ENCODE measurements at regions not wholly inside any gene's neighbourhood (a gene's known extent, or its start where the extent isn't known, plus 50 kb on each side); places are given as distances from the start of the nearest gene placed in this dataset.

- no peak overlapping the region for H3K9ac ChIP-seq (ENCODE audit: extremely low read depth, low read length, poor library complexity, severe bottlenecking)
- no peaks in the 10 kb centered on the region for H3K4me1 ChIP-seq (ENCODE audit: control insufficient read depth, insufficient read depth, low read length)
- WGBS, 2 experiments (ENCODE audit: insufficient coverage in 1 of 2, insufficient read length in 1 of 2) = 92 to 97% methylated on average over 11 to 17 of the region's 17 CpGs
- no peaks in the 10 kb centered on the region for H3K27me3 Mint-ChIP-seq (ENCODE audit: insufficient read depth)
- H3K4me1 Mint-ChIP-seq = no peaks in the 10 kb centered on the region
- H3K4me3 ChIP-seq (ENCODE audit: low read length) = no peak overlapping the region
- no peaks in the 10 kb centered on the region for H3K36me3 Mint-ChIP-seq (ENCODE audit: low read depth)
- peaks cover 7% of the 10 kb centered on the region for H3K9me3 Mint-ChIP-seq
- no peaks in the 10 kb centered on the region for H3K27me3 ChIP-seq (ENCODE audit: control insufficient read depth, insufficient read depth, low read length, poor library complexity, severe bottlenecking)
- no peak overlapping the region for H3K4me3 Mint-ChIP-seq
- H3K9me3 ChIP-seq (ENCODE audit: control insufficient read depth, low read length) = no peaks in the 10 kb centered on the region
- H3K36me3 ChIP-seq (ENCODE audit: control insufficient read depth, insufficient read depth, low read length) = no peaks in the 10 kb centered on the region
- no peak overlapping the region for H3K27ac ChIP-seq (ENCODE audit: low read depth, low read length)
- no peak for DNase-seq
- no peak overlapping the region for H3K27ac Mint-ChIP-seq
- TF ChIP-seq CTCF (conservative IDR thresholded peaks at IDR 0.05) = no peak
Measured at GRCh38 chr2:788227-789032, 111.2 kb upstream of the TMEM18 start.

GRCh38 chr2:784753-785152 is 107.5 kb upstream of the TMEM18 start:
- Histone ChIP-seq H3K36me3 (ENCODE audit: control insufficient read depth, insufficient read depth, low read length) (no peaks in the 10 kb centered on the region), H3K27me3 (ENCODE audit: control insufficient read depth, insufficient read depth, low read length, poor library complexity, severe bottlenecking) (no peaks in the 10 kb centered on the region), H3K4me1 (ENCODE audit: control insufficient read depth, insufficient read depth, low read length) (no peaks in the 10 kb centered on the region), H3K9me3 (ENCODE audit: control insufficient read depth, low read length) (no peaks in the 10 kb centered on the region), H3K27ac (ENCODE audit: low read depth, low read length) (no peak overlapping the region), H3K4me3 (ENCODE audit: low read length) (no peak overlapping the region), H3K9ac (ENCODE audit: extremely low read depth, low read length, poor library complexity, severe bottlenecking) (no peak overlapping the region)
- Mint-ChIP-seq H3K27ac (no peak overlapping the region), H3K36me3 (ENCODE audit: low read depth) (no peaks in the 10 kb centered on the region), H3K27me3 (ENCODE audit: insufficient read depth) (no peaks in the 10 kb centered on the region), H3K4me3 (no peak overlapping the region), H3K9me3 (peaks cover 7% of the 10 kb centered on the region), H3K4me1 (peaks cover 6% of the 10 kb centered on the region)
- no peak for TF ChIP-seq CTCF (conservative IDR thresholded peaks at IDR 0.05)
- DNase-seq = no peak

- no peaks in the 10 kb centered on the region for H3K36me3 Mint-ChIP-seq (ENCODE audit: low read depth)
- H3K36me3 ChIP-seq (ENCODE audit: control insufficient read depth, insufficient read depth, low read length) = no peaks in the 10 kb centered on the region
- H3K27me3 Mint-ChIP-seq (ENCODE audit: insufficient read depth) = no peaks in the 10 kb centered on the region
- no peaks in the 10 kb centered on the region for H3K9me3 Mint-ChIP-seq
- peaks cover 17% of the 10 kb centered on the region for H3K4me1 Mint-ChIP-seq
- H3K9me3 ChIP-seq (ENCODE audit: control insufficient read depth, low read length) = no peaks in the 10 kb centered on the region
- H3K27ac ChIP-seq (ENCODE audit: low read depth, low read length) = no peak overlapping the region
- H3K4me1 ChIP-seq (ENCODE audit: control insufficient read depth, insufficient read depth, low read length) = no peaks in the 10 kb centered on the region
- no peak overlapping the region for H3K9ac ChIP-seq (ENCODE audit: extremely low read depth, low read length, poor library complexity, severe bottlenecking)
- no peak for DNase-seq
- no peak for TF ChIP-seq CTCF (conservative IDR thresholded peaks at IDR 0.05)
- H3K27ac Mint-ChIP-seq = no peak overlapping the region
- H3K4me3 ChIP-seq (ENCODE audit: low read length) = no peak overlapping the region
- no peaks in the 10 kb centered on the region for H3K27me3 ChIP-seq (ENCODE audit: control insufficient read depth, insufficient read depth, low read length, poor library complexity, severe bottlenecking)
- WGBS, 2 experiments (ENCODE audit: insufficient coverage in 1 of 2, insufficient read length in 1 of 2) = 93 to 100% methylated on average over 4 to 8 of the region's 8 CpGs
- no peak overlapping the region for H3K4me3 Mint-ChIP-seq
Measured at GRCh38 chr2:780581-780980, 103.4 kb upstream of the TMEM18 start.

Measured in endodermal cell (in vitro differentiated cells).